GM21360 (cell line): ENCODE measurements at regions not wholly inside any gene's neighbourhood (a gene's known extent, or its start where the extent isn't known, plus 50 kb on each side); places are given as distances from the start of the nearest gene placed in this dataset.

Experiments used
- ATAC-seq: cut with Tn5 transposase; IDR thresholded peaks from one replicate; pipeline ENCODE4 v1.9.1; 2021; ENCODE audit warnings: mild to moderate bottlenecking, moderate library complexity; ENCODE audit not compliant: unreplicated experiment

- no peak for ATAC-seq
These were observed 291.6 kb upstream of the C9orf72 start for GRCh38 chr9:27864644-27865438.

DNA sequence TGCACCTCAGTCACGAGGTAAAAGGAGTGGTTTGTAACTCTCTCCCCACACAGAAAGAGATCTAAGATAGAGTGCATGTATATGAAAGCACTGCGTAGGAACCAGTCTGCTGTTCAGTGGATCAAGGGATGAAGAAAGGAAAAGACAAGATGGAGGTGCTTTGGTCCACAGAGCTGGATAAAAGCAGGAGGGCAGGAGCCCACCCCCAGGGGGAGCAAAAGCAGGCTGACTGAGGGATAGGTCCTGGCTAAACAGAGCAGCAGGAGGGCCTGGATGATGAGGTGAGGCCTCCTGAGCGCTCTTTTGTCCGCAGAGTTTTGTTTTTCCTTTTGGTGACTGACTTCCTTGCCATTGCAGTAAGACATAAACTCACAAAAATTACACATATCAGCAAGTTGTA, 293.5 kb upstream of the C9orf72 start:
- ATAC-seq = no peak

DNA sequence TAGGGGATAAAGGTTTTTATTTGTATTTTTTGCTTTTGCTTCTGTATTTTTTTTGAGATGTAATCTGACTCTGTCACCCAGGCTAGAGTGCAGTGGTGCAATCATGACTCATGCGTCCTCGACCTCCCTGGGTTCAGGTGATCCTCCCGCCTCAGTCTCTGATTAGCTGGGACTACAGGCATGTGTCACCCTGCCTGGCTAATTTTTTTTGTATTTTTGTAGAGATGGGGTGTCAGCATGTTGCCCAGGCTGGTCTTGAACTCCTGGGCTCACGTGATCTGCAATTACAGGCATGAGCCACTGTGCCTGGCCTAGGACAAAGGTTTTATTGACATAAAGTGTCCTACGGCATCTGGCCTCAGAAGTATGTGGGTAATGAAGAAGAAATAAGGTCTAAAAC, 297.1 kb upstream of the C9orf72 start:
- ATAC-seq = no peak

GRCh38 chr9:27880156-27880555, 306.9 kb upstream of the C9orf72 start:
- no peak for ATAC-seq

- ATAC-seq = no peak
These were observed 307.4 kb upstream of the C9orf72 start for GRCh38 chr9:27880635-27881034.

DNA sequence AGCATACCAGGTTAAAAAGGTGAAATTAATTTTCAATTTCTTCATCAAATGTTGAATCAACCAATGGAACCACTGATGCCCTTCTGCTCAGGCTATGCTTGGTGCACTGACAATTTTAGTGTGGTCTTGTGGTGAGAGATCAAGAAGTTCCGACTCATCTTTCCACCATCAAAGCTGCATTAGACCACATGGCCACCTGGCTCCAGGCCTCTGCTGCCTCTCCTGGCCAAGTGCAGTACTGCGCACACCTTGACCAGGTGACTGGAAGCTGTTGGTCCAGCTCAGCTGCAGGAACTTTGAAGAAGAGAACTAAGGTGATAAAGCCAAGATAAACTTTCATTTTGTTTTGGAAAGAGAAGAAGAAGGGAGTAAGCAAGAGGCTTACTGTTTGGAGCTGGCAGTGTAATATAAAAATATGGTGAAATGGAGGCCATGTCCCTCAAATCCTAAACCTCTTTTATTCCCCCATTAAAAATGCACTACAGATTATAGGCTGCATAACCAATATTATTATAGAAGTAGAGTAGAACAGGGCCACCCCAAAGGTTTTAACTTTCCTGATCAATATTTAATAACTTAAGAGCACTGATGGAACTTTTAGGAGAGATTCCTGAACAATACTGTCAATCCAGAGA, 315.5 kb upstream of the C9orf72 start:
- ATAC-seq = peak; percentile 99

DNA sequence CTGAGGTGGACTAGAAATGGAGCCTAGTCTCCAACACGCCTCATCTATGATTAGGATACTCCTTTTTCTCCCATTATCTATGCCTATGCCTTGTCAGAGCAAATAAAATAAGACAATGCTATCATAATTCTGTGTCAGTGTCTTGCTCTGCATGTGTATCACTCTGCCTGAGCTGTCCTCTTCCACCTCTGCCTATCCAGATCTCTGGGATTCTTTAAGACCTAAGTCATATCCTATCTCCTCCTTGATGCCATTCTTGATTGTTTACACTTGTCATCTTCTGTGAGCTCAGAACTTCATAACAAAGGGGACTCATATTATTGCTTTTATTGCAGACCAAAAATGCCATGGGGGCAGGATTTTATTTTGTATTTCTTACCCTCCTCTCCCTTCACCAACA, 351.2 kb upstream of the C9orf72 start:
- no peak for ATAC-seq

DNA sequence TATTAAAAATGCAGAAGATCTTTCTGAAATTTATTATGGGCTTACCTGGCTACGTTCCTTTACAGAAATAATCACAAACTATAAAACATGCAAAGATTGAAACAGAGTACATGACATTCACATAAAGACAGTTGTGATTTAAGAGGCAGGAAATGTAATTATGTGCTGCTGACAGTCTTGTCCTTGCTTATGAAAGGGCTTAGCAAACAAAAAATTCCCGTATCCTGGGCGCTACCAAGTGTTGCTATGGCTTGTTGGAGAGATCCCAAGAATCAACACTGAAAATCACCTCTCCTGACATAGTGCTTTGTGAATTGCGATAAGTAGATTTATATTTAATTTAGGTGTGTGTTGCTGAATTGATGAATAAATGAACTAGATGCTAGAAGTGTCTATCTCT, 352.5 kb upstream of the C9orf72 start:
- no peak for ATAC-seq

DNA sequence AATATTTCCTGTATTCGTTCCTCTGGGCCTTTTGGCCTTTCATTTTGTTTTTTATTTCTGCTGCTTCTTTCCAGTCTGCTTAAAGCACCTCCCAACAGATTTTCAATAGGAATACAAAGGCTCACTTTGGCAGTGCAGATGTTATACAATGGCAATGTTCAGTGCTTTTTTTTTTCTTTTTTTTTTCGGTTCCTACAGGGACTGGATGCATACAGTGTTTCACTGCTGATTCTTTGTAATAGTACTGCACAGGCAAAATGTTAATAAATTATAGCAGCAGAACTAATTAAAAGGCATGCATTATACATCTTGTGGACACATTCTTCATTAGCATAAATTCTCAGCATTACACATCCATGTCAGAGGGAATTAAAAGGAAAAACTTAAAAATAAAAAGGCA, 356.6 kb upstream of the C9orf72 start:
- ATAC-seq = no peak

DNA sequence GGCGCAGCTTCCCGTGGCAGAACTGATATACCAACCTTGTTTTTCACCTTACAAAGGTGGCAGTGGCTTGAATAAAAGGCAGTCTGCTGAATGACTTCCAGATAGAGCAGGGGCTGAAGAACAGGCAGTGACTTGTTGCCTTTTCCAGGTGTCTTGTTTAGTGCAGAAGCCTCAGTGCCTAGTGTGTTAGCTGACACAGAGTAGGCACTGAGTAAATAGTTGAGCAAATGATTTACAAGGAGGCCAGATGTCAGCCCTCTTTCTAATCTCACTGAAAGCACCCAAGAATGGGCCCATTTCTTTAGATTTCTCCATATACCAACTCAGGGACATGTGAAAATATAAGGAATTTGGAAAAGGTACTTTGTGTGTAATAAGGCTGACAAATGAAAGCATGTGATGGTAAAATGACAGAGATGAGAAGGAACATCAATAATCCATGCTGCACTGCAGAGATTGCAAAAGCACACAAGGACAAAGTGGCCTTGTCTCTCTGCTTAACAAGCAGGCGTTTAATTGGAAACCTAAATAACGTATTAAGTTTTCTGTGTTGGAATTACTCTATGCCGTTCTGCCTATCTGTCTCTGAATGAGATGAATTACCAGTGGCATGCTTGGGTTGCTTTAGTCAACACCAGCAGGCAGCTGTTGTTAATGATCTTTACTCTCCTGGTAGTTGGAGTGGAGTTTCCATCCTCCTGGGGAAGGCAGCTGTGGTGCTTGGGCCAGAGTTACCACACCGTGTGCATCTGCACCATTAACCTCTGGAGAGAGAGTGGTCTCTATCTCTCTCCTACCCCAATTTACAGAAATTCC, 360.1 kb upstream of the C9orf72 start:
- no peak for ATAC-seq

- ATAC-seq = no peak
These were observed 361.2 kb upstream of the C9orf72 start for GRCh38 chr9:27934471-27934870.

GRCh38 chr9:27939186-27939585, 365.9 kb upstream of the C9orf72 start:
- no peak for ATAC-seq

DNA sequence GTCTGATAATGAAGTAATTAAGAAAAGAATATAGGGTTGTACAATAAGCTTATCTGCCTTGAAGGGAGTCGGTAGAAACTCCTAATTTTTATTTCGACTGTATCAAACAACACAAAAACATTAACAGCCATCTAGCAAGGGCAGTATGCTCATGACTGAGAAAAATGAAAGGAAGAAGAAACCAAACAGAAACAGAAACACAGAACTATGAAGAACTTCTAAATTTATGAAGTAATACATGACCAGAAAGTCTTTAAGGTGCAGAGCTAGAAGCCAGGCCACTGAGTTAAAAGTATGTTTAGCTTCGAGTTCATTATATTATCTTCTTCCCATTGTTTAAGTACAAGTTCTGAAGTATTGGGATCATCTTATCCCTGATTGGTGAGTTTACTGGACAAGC, 367.3 kb upstream of the C9orf72 start:
- no peak for ATAC-seq

- ATAC-seq = no peak
These were observed 370.2 kb upstream of the C9orf72 start for GRCh38 chr9:27943501-27943900.

- no peak for ATAC-seq
These were observed 372.1 kb upstream of the C9orf72 start for GRCh38 chr9:27945386-27945785.

DNA sequence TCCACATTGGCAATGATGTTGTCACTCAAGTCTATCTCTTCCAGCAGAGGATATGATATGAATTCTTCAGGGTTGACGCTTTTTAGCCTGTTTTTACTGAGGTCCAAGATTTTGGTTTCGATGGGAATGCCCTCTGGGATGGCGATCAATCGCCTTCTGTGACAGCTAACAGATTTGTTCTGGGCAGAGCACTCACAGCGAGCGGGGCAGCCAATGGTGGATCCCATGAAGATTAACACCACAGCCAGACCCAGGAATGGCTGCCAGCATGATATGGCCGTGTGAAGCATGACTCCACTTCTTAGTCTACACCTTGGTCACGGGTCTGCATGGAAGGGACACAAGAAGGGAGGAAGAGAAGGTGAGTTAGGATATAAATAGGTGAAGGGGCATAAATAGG, 377.1 kb upstream of the C9orf72 start:
- no peak for ATAC-seq

DNA sequence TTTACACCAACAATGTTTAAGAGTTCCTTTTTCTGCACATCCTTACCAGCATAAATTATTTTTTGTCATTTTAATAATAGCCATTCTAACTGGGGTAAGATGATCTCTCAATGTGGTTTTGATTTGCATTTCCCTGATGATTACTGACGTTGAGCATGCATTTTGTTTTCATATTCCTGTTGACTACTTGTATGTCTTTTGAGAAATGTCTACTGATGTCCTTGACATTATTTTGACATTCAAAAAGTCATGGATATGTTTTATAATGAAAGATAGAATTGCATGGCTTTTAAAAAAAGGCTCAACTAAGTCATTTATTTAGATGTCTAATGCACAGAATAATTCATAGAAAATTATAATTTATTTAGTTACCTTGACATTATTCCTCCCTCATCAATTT, 381.6 kb upstream of the C9orf72 start:
- no peak for ATAC-seq

DNA sequence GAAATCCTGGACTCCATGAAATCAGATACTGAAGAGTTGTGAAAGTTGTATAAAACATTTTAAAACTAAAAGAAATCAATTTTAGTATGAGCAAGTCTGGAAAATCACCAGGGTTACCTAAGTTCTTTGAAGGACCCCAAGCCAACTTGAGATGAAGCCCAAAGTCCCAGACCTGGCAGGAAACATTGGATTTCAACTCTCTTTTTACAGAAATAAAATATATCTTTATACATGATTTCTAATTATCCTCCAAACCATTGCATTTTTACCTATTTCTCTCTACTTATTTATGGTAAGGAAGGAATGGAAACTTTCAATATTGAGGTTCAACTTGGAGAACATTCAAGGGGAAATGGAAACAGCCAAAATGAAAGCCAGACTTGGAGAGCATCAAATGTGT, 390.6 kb upstream of the C9orf72 start:
- ATAC-seq = no peak

DNA sequence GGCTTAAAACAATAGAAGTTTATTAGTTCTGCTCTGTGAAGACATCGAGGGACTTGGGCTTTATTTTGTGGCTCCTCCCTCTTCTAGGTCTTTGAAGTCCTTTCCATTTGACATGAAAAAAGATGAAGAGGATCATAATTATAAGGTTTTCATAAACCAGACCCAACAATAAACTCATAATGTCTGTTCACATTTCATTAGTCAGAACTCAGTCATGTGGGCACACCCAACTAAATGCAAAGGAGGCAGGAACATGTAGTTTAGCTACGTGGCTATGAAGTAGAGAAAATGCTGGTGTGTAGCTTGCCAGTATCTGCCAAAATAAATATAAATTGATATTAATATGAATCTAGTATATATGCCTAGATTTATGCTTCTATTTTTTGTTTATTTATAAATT, 393.9 kb upstream of the C9orf72 start:
- no peak for ATAC-seq

GRCh38 chr9:27977931-27978330, 404.6 kb upstream of the C9orf72 start:
- no peak for ATAC-seq

- ATAC-seq = no peak
These were observed 412.4 kb upstream of the C9orf72 start for GRCh38 chr9:27985714-27986113.

GRCh38 chr9:27990524-27990923, 417.2 kb upstream of the C9orf72 start:
- ATAC-seq = no peak
